Trophoblast cell (in vitro differentiated cells and primary cell): ENCODE measurements at regions not wholly inside any gene's neighbourhood (a gene's known extent, or its start where the extent isn't known, plus 50 kb on each side); places are given as distances from the start of the nearest gene placed in this dataset.

Experiments
- DNase-seq, 2 donors: peaks; one replicate each; pipeline ENCODE4 v3.0.0-alpha.2; 2016
- H2AFZ ChIP-seq: 2 replicates; pipeline ENCODE4 v1.6.1; 2013; ENCODE audit warnings: low read length, moderate library complexity, mild to moderate bottlenecking; ENCODE audit not compliant: insufficient read depth, poor library complexity
- H2AK5ac ChIP-seq: 2 replicates; pipeline ENCODE4 v1.6.1; 2013; ENCODE audit warnings: mild to moderate bottlenecking, low read length
- H2BK120ac ChIP-seq: 2 replicates; pipeline ENCODE4 v1.6.1; 2013; ENCODE audit warnings: low read length, mild to moderate bottlenecking, moderate library complexity; ENCODE audit not compliant: insufficient read depth, poor library complexity
- H2BK12ac ChIP-seq: 2 replicates; pipeline ENCODE4 v1.6.1; 2013; ENCODE audit warnings: mild to moderate bottlenecking, low read length, moderate library complexity
- H2BK5ac ChIP-seq: 2 replicates; pipeline ENCODE4 v1.6.1; 2013; ENCODE audit warnings: low read length, low read depth, moderate library complexity, mild to moderate bottlenecking; ENCODE audit not compliant: poor library complexity
- H3K14ac ChIP-seq: 2 replicates; pipeline ENCODE4 v1.6.1; 2013; ENCODE audit warnings: mild to moderate bottlenecking, low read length
- H3K18ac ChIP-seq: 2 replicates; pipeline ENCODE4 v1.6.1; 2013; ENCODE audit warnings: mild to moderate bottlenecking, low read length
- H3K23ac ChIP-seq: 2 replicates; pipeline ENCODE4 v1.6.1; 2013; ENCODE audit warnings: low read length
- H3K27ac ChIP-seq: 2 replicates; pipeline ENCODE4 v1.5.1; 2013; ENCODE audit warnings: low read depth, mild to moderate bottlenecking, inconsistent platforms, low read length, moderate library complexity
- H3K27me3 ChIP-seq: 2 replicates; pipeline ENCODE4 v1.6.1; 2013; ENCODE audit warnings: inconsistent platforms, mild to moderate bottlenecking, low read length, moderate library complexity; ENCODE audit not compliant: insufficient read depth
- H3K36me3 ChIP-seq, 2 experiments: 1 replicate in 1 of 2; 2 replicates in 1 of 2; pipeline ENCODE4 v1.6.1; 2013; ENCODE audit warnings: low read length in 2 of 2, mild to moderate bottlenecking in 2 of 2, moderate library complexity in 1 of 2; ENCODE audit not compliant: insufficient read depth in 2 of 2, control insufficient read depth in 1 of 2
- H3K4ac ChIP-seq: 2 replicates; pipeline ENCODE4 v1.6.1; 2013; ENCODE audit warnings: low read depth, mild to moderate bottlenecking, low read length, moderate library complexity
- H3K4me1 ChIP-seq, 2 experiments: 1 replicate in 1 of 2; 2 replicates in 1 of 2; pipeline ENCODE4 v1.6.1; 2013; ENCODE audit warnings: low read length in 2 of 2, mild to moderate bottlenecking in 2 of 2, moderate library complexity in 1 of 2; ENCODE audit not compliant: insufficient read depth in 2 of 2, control insufficient read depth in 1 of 2
- H3K4me2 ChIP-seq: 2 replicates; pipeline ENCODE4 v1.6.1; 2013; ENCODE audit warnings: inconsistent platforms, mild to moderate bottlenecking, low read length, moderate library complexity
- H3K4me3 ChIP-seq: 2 replicates; pipeline ENCODE4 v1.5.1; 2013; ENCODE audit warnings: mild to moderate bottlenecking, low read depth, low read length, inconsistent platforms
- H3K79me1 ChIP-seq: one replicate; pipeline ENCODE4 v1.6.1; 2013; ENCODE audit warnings: low read length
- H3K79me2 ChIP-seq: 2 replicates; pipeline ENCODE4 v1.6.1; 2013; ENCODE audit warnings: low read length, mild to moderate bottlenecking; ENCODE audit not compliant: control insufficient read depth, insufficient read depth, poor library complexity
- H3K9ac ChIP-seq: 2 replicates; pipeline ENCODE4 v1.6.1; 2013; ENCODE audit warnings: mild to moderate bottlenecking, low read length
- H3K9me3 ChIP-seq: 2 replicates; pipeline ENCODE4 v1.6.1; 2013; ENCODE audit warnings: low read depth, mild to moderate bottlenecking, control low read depth, inconsistent platforms, low read length; ENCODE audit not compliant: insufficient read depth
- H4K12ac ChIP-seq: 2 replicates; pipeline ENCODE4 v1.6.1; 2013; ENCODE audit warnings: low read depth, mild to moderate bottlenecking, low read length, moderate library complexity
- H4K8ac ChIP-seq: 2 replicates; pipeline ENCODE4 v1.6.1; 2013; ENCODE audit warnings: low read depth, mild to moderate bottlenecking, low read length, moderate library complexity
- H4K91ac ChIP-seq: one replicate; pipeline ENCODE4 v1.6.1; 2013; ENCODE audit warnings: low read depth, mild to moderate bottlenecking, low read length, moderate library complexity
- WGBS: extraction: QIAGEN DNeasy Blood & Tissue Kit; methylation state at CpG from one replicate; pipeline ENCODE4 v1.1.7; 2013; ENCODE audit warnings: missing lambda C conversion rate; ENCODE audit not compliant: insufficient read length, insufficient coverage; ENCODE audit errors: extremely low coverage; 5-methylcytosine and 5-hydroxymethylcytosine counted together

DNA sequence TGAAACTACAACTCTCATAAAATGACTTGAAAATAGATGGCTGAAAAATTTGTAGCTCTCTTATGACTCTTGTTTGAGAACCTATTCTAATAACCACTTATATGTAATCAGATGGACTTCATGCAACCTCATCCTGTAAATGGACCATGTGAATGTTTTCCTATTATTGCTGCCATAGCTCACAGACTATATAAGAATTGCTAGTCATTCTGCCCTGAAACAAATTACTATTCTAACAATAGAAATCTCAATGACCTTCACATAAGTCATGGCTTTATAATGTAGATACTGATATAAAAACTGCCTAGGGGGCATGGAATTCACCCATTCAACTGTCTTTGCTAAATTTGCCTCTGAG lies 1111.0 kb upstream of the ATXN8OS start:
- Histone ChIP-seq H2BK12ac (no peak overlapping the region), H2AFZ (no peak overlapping the region), H3K27me3 (no peaks in the 10 kb centered on the region), H3K36me3 (no peaks in the 10 kb centered on the region), H3K79me1 (no peaks in the 10 kb centered on the region), H3K9me3 (no peaks in the 10 kb centered on the region), H3K79me2 (no peaks in the 10 kb centered on the region), H3K4me3 (no peak overlapping the region), H3K4me1 (no peaks in the 10 kb centered on the region), H4K8ac (no peak overlapping the region), H2AK5ac (no peak overlapping the region), H2BK5ac (no peak overlapping the region), H4K91ac (no peak overlapping the region), H3K14ac (no peak overlapping the region), H3K4ac (no peak overlapping the region), H3K23ac (no peak overlapping the region), H3K18ac (no peak overlapping the region), H3K27ac (no peak overlapping the region), H3K9ac (no peak overlapping the region), H3K4me2 (no peak overlapping the region), H4K12ac (no peak overlapping the region), H2BK120ac (no peak overlapping the region)
- no peak for DNase-seq

DNA sequence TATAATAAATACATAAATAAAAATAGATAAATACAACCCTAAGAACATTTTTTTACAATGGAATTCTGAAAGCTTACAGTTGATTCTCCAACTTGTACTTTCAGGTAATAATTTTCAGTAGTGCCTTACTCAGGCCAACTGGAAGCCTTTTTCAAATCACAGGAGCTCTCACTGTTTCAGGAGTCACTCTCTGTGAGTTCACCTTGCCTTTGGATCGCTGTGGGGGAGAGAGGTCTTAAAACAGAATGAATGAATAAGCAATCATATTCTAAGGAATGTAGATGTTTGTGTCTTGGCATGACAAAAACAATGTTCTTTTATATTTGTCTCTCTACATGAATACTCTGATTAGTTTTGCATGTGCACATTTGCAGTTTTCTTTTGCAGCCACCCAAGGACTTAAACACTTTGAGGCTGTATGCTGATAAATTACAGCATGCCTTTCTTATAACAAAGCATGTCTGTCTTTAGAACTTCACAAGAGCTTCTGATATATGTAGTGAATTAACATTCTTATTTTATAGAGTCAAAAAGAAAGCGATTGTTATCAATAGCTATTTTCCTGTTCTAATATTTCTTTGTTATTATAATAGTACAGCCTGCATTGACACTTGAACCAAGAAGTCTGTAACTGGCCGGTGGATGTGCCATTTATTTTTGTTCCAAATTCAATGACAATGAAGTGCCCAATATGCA lies 1111.5 kb upstream of the ATXN8OS start:
- no CpG with 5 or more reads among the region's 3 CpGs for WGBS

DNA sequence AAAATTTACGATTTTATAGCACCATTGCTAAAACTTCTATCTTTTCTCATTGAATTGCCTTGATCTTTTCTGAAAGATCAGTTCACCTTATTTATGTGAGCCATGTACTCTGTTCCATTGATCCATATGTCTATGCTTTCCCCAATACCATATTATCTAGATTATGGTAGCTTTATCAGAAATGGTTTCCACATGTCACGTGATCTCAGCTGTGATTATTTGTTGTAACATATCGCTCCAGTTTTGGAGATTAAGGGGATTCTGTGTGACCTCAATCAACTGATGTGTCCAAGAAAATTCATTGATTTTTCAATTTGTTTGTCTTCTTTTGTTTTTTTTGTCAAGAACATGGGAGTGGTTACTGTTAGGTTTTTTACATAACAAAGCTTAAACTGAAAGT lies 1114.5 kb upstream of the ATXN8OS start:
- H3K27me3 ChIP-seq, result no peaks in the 10 kb centered on the region
- no peak overlapping the region for H3K14ac ChIP-seq
- H2BK12ac ChIP-seq, result no peak overlapping the region
- no peak overlapping the region for H4K12ac ChIP-seq
- H2BK120ac ChIP-seq, result no peak overlapping the region
- H3K27ac ChIP-seq, result no peak overlapping the region
- H3K36me3 ChIP-seq, result no peaks in the 10 kb centered on the region
- no peak overlapping the region for H2BK5ac ChIP-seq
- H2AK5ac ChIP-seq, result no peak overlapping the region
- H3K4me2 ChIP-seq, result no peak overlapping the region
- no peaks in the 10 kb centered on the region for H3K9me3 ChIP-seq
- no peak overlapping the region for H2AFZ ChIP-seq
- no peaks in the 10 kb centered on the region for H3K79me2 ChIP-seq
- H3K23ac ChIP-seq, result no peak overlapping the region
- WGBS, result no CpG with 5 or more reads among the region's 3 CpGs
- no peak overlapping the region for H3K4ac ChIP-seq
- H3K79me1 ChIP-seq, result no peaks in the 10 kb centered on the region
- no peaks in the 10 kb centered on the region for H3K4me1 ChIP-seq
- no peak overlapping the region for H3K9ac ChIP-seq
- no peak overlapping the region for H4K8ac ChIP-seq
- DNase-seq, result no peak
- no peak overlapping the region for H3K18ac ChIP-seq
- no peak overlapping the region for H3K4me3 ChIP-seq
- H4K91ac ChIP-seq, result no peak overlapping the region

More for the DNA sequence above, 1111.5 kb upstream of the ATXN8OS start:
- H3K4me3 ChIP-seq, result no peak overlapping the region
- no peak overlapping the region for H3K14ac ChIP-seq
- H3K18ac ChIP-seq, result no peak overlapping the region
- no peak overlapping the region for H2BK120ac ChIP-seq
- no peak overlapping the region for H2BK12ac ChIP-seq
- H3K9ac ChIP-seq, result no peak overlapping the region
- no peak overlapping the region for H2BK5ac ChIP-seq
- H3K36me3 ChIP-seq, result no peaks in the 10 kb centered on the region
- no peak overlapping the region for H4K12ac ChIP-seq
- no peaks in the 10 kb centered on the region for H3K79me2 ChIP-seq
- no peak overlapping the region for H2AFZ ChIP-seq
- H3K4ac ChIP-seq, result no peak overlapping the region
- H4K8ac ChIP-seq, result no peak overlapping the region
- H3K9me3 ChIP-seq, result no peaks in the 10 kb centered on the region
- no peaks in the 10 kb centered on the region for H3K4me1 ChIP-seq
- H3K23ac ChIP-seq, result no peak overlapping the region
- H4K91ac ChIP-seq, result no peak overlapping the region
- H2AK5ac ChIP-seq, result no peak overlapping the region
- no peaks in the 10 kb centered on the region for H3K79me1 ChIP-seq
- no peak overlapping the region for H3K27ac ChIP-seq
- DNase-seq, result no peak
- H3K4me2 ChIP-seq, result no peak overlapping the region
- H3K27me3 ChIP-seq, result no peaks in the 10 kb centered on the region

DNA sequence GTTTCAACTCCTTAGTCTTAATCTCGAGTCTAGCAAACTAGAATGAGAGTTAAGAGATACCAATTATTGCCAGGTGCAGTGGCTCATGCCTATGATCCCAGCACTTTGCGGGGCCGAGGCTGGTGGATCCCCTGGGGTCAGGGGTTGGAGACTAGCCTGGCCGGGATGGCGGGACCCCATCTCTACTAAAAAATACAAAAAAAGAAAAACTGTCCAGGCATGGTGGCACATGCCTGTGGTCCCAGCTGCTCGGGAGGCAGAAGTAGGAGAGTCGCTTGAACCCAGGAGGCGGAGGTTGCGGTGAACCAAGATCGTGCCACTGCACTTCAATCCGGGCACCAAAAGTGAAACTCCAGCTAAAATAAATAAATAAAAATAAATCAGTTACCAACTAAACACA lies 1119.5 kb upstream of the ATXN8OS start:
- Histone ChIP-seq H3K14ac (no peak overlapping the region), H2BK5ac (no peak overlapping the region), H3K18ac (no peak overlapping the region), H3K27ac (no peak overlapping the region), H2BK12ac (no peak overlapping the region), H4K12ac (no peak overlapping the region), H3K23ac (no peak overlapping the region), H3K79me1 (no peaks in the 10 kb centered on the region), H2AK5ac (no peak overlapping the region), H4K8ac (no peak overlapping the region), H3K79me2 (no peaks in the 10 kb centered on the region), H3K9me3 (peaks cover 5% of the 10 kb centered on the region), H4K91ac (no peak overlapping the region), H3K36me3 (no peaks in the 10 kb centered on the region), H3K4me3 (no peak overlapping the region), H3K4me2 (no peak overlapping the region), H3K4me1 (no peaks in the 10 kb centered on the region), H2BK120ac (no peak overlapping the region), H3K4ac (no peak overlapping the region), H3K27me3 (no peaks in the 10 kb centered on the region), H3K9ac (no peak overlapping the region), H2AFZ (no peak overlapping the region)
- no CpG with 5 or more reads among the region's 11 CpGs for WGBS
- no peak for DNase-seq
